B cell (primary cell): ENCODE measurements at regions not wholly inside any gene's neighbourhood (a gene's known extent, or its start where the extent isn't known, plus 50 kb on each side); places are given as distances from the start of the nearest gene placed in this dataset.

Experiments used
- ATAC-seq: fragments of 200-7000 bp; cut with Tn5 transposase; one replicate; pipeline ENCODE4 v1.10.0; 2021; ENCODE audit warnings: low read depth, mild to moderate bottlenecking, moderate number of reproducible peaks, moderate library complexity
- CTCF ChIA-PET: fragments of 350-600 bp; sonication (Branson Sonifier 250); formaldehyde crosslinking; loops from one replicate; lab custom pipeline; 2021; ENCODE audit warnings: antibody characterized with exemption, inconsistent platforms; lab: Charles Lee
- POLR2A ChIA-PET: fragments of 350-600 bp; sonication (Branson Sonifier 250); formaldehyde crosslinking; loops from one replicate; lab custom pipeline; 2021; ENCODE audit warnings: antibody characterized with exemption; lab: Charles Lee
- DNase-seq: peaks from one replicate; pipeline ENCODE4 v3.0.0; 2013
- H2AFZ ChIP-seq: 2 replicates; pipeline ENCODE4 v1.6.1; 2012; ENCODE audit warnings: mild to moderate bottlenecking, low read depth, low read length; ENCODE audit not compliant: insufficient read depth, poor library complexity, severe bottlenecking
- H3K27ac ChIP-seq, 2 donors: 1 replicate in 1 of 2; 2 replicates in 1 of 2; pipeline ENCODE4 v1.5.1; 2012 to 2013; ENCODE audit warnings: low read length in 2 of 2, mild to moderate bottlenecking in 2 of 2, moderate library complexity in 1 of 2
- H3K27me3 ChIP-seq, 4 experiments: fragments of 200-600 bp in 1 of 4; sonication (generic) in 1 of 4; replicated peaks in 1 of 4; 1 replicate in 2 of 4; 2 replicates in 2 of 4; pipeline versions ENCODE4 v1.6.1 to v1.7.0; 2013 to 2016; ENCODE audit warnings: low read length in 3 of 4, mild to moderate bottlenecking in 2 of 4, mixed read lengths in 1 of 4, moderate library complexity in 1 of 4; ENCODE audit not compliant: insufficient read depth in 4 of 4, control insufficient read depth in 3 of 4; ENCODE audit errors: control extremely low read depth in 1 of 4
- H3K36me3 ChIP-seq, 2 experiments: replicated peaks in 1 of 2; 1 replicate in 1 of 2; 2 replicates in 1 of 2; pipeline versions ENCODE4 v1.6.1 to v1.7.1; 2013; ENCODE audit warnings: low read length in 1 of 2; ENCODE audit not compliant: insufficient read depth in 2 of 2, control insufficient read depth in 1 of 2; ENCODE audit errors: control extremely low read depth in 1 of 2, extremely low read depth in 1 of 2
- H3K4me1 ChIP-seq, 2 donors: fragments of 200-600 bp in 1 of 2; sonication (generic) in 1 of 2; 1 replicate in 1 of 2; 2 replicates in 1 of 2; pipeline versions ENCODE4 v1.5.1 to v1.6.1; 2013 to 2017; ENCODE audit warnings: low read length in 2 of 2; ENCODE audit not compliant: control insufficient read depth in 2 of 2, insufficient read depth in 2 of 2
- H3K4me2 ChIP-seq: replicated peaks from 2 replicates; pipeline ENCODE3; 2012; ENCODE audit warnings: mild to moderate bottlenecking, low read depth, low read length; ENCODE audit not compliant: poor library complexity, severe bottlenecking
- H3K4me3 ChIP-seq, 5 experiments: fragments of 200-600 bp in 1 of 5; sonication (generic) in 1 of 5; 1 replicate in 3 of 5; 2 replicates in 2 of 5; pipeline versions ENCODE4 v1.5.1 to v1.7.0; 2011 to 2016; ENCODE audit warnings: low read length in 4 of 5, mild to moderate bottlenecking in 4 of 5, low read depth in 2 of 5, control low read depth in 1 of 5, moderate library complexity in 1 of 5; ENCODE audit not compliant: insufficient read depth in 1 of 5; ENCODE audit errors: control extremely low read depth in 1 of 5, extremely low read depth in 1 of 5
- H3K79me2 ChIP-seq: fragments of 200-600 bp; sonication (generic); one replicate; pipeline ENCODE4 v1.6.0; 2016; ENCODE audit warnings: low read length; ENCODE audit not compliant: control insufficient read depth, insufficient read depth
- H3K9ac ChIP-seq: fragments of 200-600 bp; sonication (generic); 2 replicates; pipeline ENCODE4 v1.6.1; 2017; ENCODE audit warnings: mild to moderate bottlenecking, low read length, moderate library complexity
- H3K9me3 ChIP-seq, 3 donors: one replicate each; pipeline versions ENCODE4 v1.6.1 to v1.7.1; 2013; ENCODE audit warnings: low read length in 2 of 3; ENCODE audit not compliant: control insufficient read depth in 2 of 3, insufficient read depth in 1 of 3; ENCODE audit errors: control extremely low read depth in 1 of 3
- H4K20me1 ChIP-seq: 2 replicates; pipeline ENCODE4 v1.6.0; 2012; ENCODE audit warnings: mild to moderate bottlenecking, low read length; ENCODE audit not compliant: insufficient read depth, control insufficient read depth, poor library complexity, severe bottlenecking
- H3K27ac Mint-ChIP-seq: one replicate; pipeline ENCODE4 v1.8.0; 2021; ENCODE audit warnings: mixed read lengths
- H3K27me3 Mint-ChIP-seq: one replicate; pipeline ENCODE4 v1.8.0; 2021; ENCODE audit warnings: mixed read lengths
- H3K4me1 Mint-ChIP-seq: one replicate; pipeline ENCODE4 v1.8.0; 2021; ENCODE audit warnings: mixed read lengths
- H3K4me3 Mint-ChIP-seq: one replicate; pipeline ENCODE4 v1.8.0; 2021; ENCODE audit warnings: mixed read lengths
- H3K9me3 Mint-ChIP-seq: one replicate; pipeline ENCODE4 v1.8.0; 2022; ENCODE audit warnings: mixed read lengths; ENCODE audit not compliant: insufficient read depth
- EZH2 ChIP-seq: IDR thresholded peaks from 2 replicates; pipeline ENCODE4 v1.6.1; 2012; ENCODE audit warnings: borderline replicate concordance, low read depth, mild to moderate bottlenecking, moderate library complexity, low read length; ENCODE audit not compliant: insufficient read depth, poor library complexity, severe bottlenecking
- WGBS: methylation state at CpG from one replicate; pipeline ENCODE4 v1.1.5; 2013; ENCODE audit warnings: missing lambda C conversion rate; ENCODE audit not compliant: insufficient coverage; 5-methylcytosine and 5-hydroxymethylcytosine counted together
- intact Hi-C: fragments of 100-400 bp; cut with micrococcal nuclease; formaldehyde crosslinking; loops from one replicate; pipeline ENCODE4 v1.10.0; 2022
- TF ChIP-seq, protein P1 (sequence below): fragments of 200-600 bp; IDR thresholded peaks from one replicate; pipeline ENCODE4 v1.8.0; 2022; ENCODE audit warnings: antibody characterized with exemption, mild to moderate bottlenecking

DNA sequence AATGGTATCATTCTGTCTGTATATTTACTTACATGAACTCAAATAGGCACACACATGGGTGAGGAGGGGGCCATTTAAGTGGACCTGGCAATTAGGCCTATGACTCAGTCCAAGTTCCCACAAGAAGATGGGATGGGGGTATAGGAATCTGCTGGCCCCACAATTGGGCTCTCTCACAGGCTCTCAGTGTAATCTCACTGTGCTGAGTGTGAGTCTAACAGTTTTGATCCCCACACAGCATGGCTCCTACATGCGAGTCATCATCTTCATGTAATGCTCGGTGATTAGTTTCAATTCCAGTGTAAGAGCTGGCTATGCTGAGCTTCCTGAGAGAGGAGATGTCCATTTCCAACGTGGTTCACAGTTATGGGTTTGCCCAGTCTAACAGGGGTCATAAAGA lies 114.0 kb downstream of the GATA6 start:
- WGBS: 92% methylated on average over 3 of the region's 3 CpGs
- Histone ChIP-seq H3K4me2 (no peak overlapping the region), H3K36me3 (no peaks in the 10 kb centered on the region), H3K27me3 (no peaks in the 10 kb centered on the region), H3K9ac (no peak overlapping the region), H4K20me1 (no peaks in the 10 kb centered on the region), H3K79me2 (no peaks in the 10 kb centered on the region), H3K4me3 (no peak overlapping the region), H3K4me1 (no peaks in the 10 kb centered on the region), H2AFZ (no peak overlapping the region), H3K27ac (no peak overlapping the region), H3K9me3 (peaks cover 0 to 8% (median 0%) of the 10 kb centered on the region in 3 donors)
- Mint-ChIP-seq H3K4me3 (no peak overlapping the region), H3K9me3 (no peaks in the 10 kb centered on the region), H3K27ac (no peak overlapping the region), H3K4me1 (no peaks in the 10 kb centered on the region), H3K27me3 (no peaks in the 10 kb centered on the region)
- intact Hi-C loops: no loop called here
- CTCF ChIA-PET: no interaction called here
- TF ChIP-seq, protein P1, sequence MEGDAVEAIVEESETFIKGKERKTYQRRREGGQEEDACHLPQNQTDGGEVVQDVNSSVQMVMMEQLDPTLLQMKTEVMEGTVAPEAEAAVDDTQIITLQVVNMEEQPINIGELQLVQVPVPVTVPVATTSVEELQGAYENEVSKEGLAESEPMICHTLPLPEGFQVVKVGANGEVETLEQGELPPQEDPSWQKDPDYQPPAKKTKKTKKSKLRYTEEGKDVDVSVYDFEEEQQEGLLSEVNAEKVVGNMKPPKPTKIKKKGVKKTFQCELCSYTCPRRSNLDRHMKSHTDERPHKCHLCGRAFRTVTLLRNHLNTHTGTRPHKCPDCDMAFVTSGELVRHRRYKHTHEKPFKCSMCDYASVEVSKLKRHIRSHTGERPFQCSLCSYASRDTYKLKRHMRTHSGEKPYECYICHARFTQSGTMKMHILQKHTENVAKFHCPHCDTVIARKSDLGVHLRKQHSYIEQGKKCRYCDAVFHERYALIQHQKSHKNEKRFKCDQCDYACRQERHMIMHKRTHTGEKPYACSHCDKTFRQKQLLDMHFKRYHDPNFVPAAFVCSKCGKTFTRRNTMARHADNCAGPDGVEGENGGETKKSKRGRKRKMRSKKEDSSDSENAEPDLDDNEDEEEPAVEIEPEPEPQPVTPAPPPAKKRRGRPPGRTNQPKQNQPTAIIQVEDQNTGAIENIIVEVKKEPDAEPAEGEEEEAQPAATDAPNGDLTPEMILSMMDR: no peak
- TF ChIP-seq EZH2: no peak
- no peak for ATAC-seq
- POLR2A ChIA-PET: no interaction called here
- DNase-seq: no peak

- Histone ChIP-seq H3K4me3 (no peak overlapping the region), H3K4me2 (no peak overlapping the region), H4K20me1 (no peaks in the 10 kb centered on the region), H3K79me2 (no peaks in the 10 kb centered on the region), H2AFZ (no peak overlapping the region), H3K9me3 (peaks cover 0 to 8% (median 0%) of the 10 kb centered on the region in 3 donors), H3K9ac (no peak overlapping the region), H3K4me1 (no peaks in the 10 kb centered on the region), H3K36me3 (no peaks in the 10 kb centered on the region), H3K27ac (no peak overlapping the region), H3K27me3 (no peaks in the 10 kb centered on the region)
- intact Hi-C loops: no loop called here
- Mint-ChIP-seq H3K27me3 (no peaks in the 10 kb centered on the region), H3K4me1 (no peaks in the 10 kb centered on the region), H3K27ac (no peak overlapping the region), H3K9me3 (no peaks in the 10 kb centered on the region), H3K4me3 (no peak overlapping the region)
- no peak for ATAC-seq
- POLR2A ChIA-PET: no interaction called here
- TF ChIP-seq, protein P1: no peak
- no peak for TF ChIP-seq EZH2
- CTCF ChIA-PET: no interaction called here
- no peak for DNase-seq
These were observed 113.7 kb downstream of the GATA6 start for GRCh38 chr18:22283116-22283395.
